ENCODE measurements at regions not wholly inside any gene's neighbourhood (a gene's known extent, or its start where the extent isn't known, plus 50 kb on each side); places are given as distances from the start of the nearest gene placed in this dataset.
"Not testable (repeated sequence)": the region's sequence is repeated elsewhere in the genome, so short reads cannot be mapped to it uniquely, and the experiment has no call there.

- DNase-seq: no peak
Observed at GRCh38 chr15:35281515-35281914, 196.4 kb upstream of the NANOGP8 start.

GRCh38 chr15:35279811-35280210 is 194.7 kb upstream of the NANOGP8 start:
- no peak for DNase-seq

GRCh38 chr15:35271371-35272043 is 186.4 kb upstream of the NANOGP8 start:
- DNase-seq: no peak

GRCh38 chr15:35260941-35261340 is 175.8 kb upstream of the NANOGP8 start:
- DNase-seq: no peak

- DNase-seq: not testable (repeated sequence)
Observed at GRCh38 chr15:35260274-35260673, 175.2 kb upstream of the NANOGP8 start.

GRCh38 chr15:35256551-35256950 is 171.5 kb upstream of the NANOGP8 start:
- DNase-seq: no peak

GRCh38 chr15:35256141-35256540 is 171.0 kb upstream of the NANOGP8 start:
- DNase-seq: no peak

GRCh38 chr15:35254908-35255307 is 169.8 kb upstream of the NANOGP8 start:
- DNase-seq: not testable (repeated sequence)

GRCh38 chr15:35254062-35254461 is 169.0 kb upstream of the NANOGP8 start:
- no peak for DNase-seq

GRCh38 chr15:35252351-35252865 is 167.3 kb upstream of the NANOGP8 start:
- no peak for DNase-seq

- no peak for DNase-seq
Observed at GRCh38 chr15:35247150-35247549, 162.1 kb upstream of the NANOGP8 start.

GRCh38 chr15:35246451-35246850 is 161.4 kb upstream of the NANOGP8 start:
- no peak for DNase-seq

- DNase-seq: not testable (repeated sequence)
Observed at GRCh38 chr15:35245681-35246080, 160.6 kb upstream of the NANOGP8 start.

- DNase-seq: no peak
Observed at GRCh38 chr15:35244227-35244626, 159.1 kb upstream of the NANOGP8 start.

- no peak for DNase-seq
Observed at GRCh38 chr15:35243758-35244157, 158.7 kb upstream of the NANOGP8 start.

GRCh38 chr15:35239693-35240092 is 154.6 kb upstream of the NANOGP8 start:
- DNase-seq: not testable (repeated sequence)

GRCh38 chr15:35238448-35238847 is 153.4 kb upstream of the NANOGP8 start:
- not testable (repeated sequence) for DNase-seq

- DNase-seq: no peak
Observed at GRCh38 chr15:35229085-35229484, 144.0 kb upstream of the NANOGP8 start.

GRCh38 chr15:35218215-35218614 is 133.1 kb upstream of the NANOGP8 start:
- DNase-seq: no peak

GRCh38 chr15:35215093-35215492 is 130.0 kb upstream of the NANOGP8 start:
- DNase-seq: no peak

GRCh38 chr15:35211240-35211902 is 126.3 kb upstream of the NANOGP8 start:
- DNase-seq: no peak

- no peak for DNase-seq
Observed at GRCh38 chr15:35210370-35210769, 125.3 kb upstream of the NANOGP8 start.

- DNase-seq: no peak
Observed at GRCh38 chr15:35209838-35210237, 124.7 kb upstream of the NANOGP8 start.

- DNase-seq: no peak
Observed at GRCh38 chr15:35208353-35208752, 123.3 kb upstream of the NANOGP8 start.
